HG03457 (cell line): ENCODE measurements at regions not wholly inside any gene's neighbourhood (a gene's known extent, or its start where the extent isn't known, plus 50 kb on each side); places are given as distances from the start of the nearest gene placed in this dataset.
"Not testable (repeated sequence)": the region's sequence is repeated elsewhere in the genome, so short reads cannot be mapped to it uniquely, and the experiment has no call there.

ENCODE experiments used
- ATAC-seq: cut with Tn5 transposase; IDR thresholded peaks from one replicate; pipeline ENCODE4 v1.9.1; 2021; ENCODE audit warnings: moderate number of reproducible peaks; ENCODE audit not compliant: unreplicated experiment

- no peak for ATAC-seq
Observed at GRCh38 chr18:41899535-41899934, 55.5 kb upstream of the PIK3C3 start.

GRCh38 chr18:41893432-41893831 lies 61.6 kb upstream of the PIK3C3 start:
- ATAC-seq, result no peak

- no peak for ATAC-seq
Observed at GRCh38 chr18:41887100-41887499, 67.9 kb upstream of the PIK3C3 start.

- ATAC-seq, result no peak
Observed at GRCh38 chr18:41886126-41886807, 68.8 kb upstream of the PIK3C3 start.

- ATAC-seq, result no peak
Observed at GRCh38 chr18:41881285-41881684, 73.7 kb upstream of the PIK3C3 start.

- no peak for ATAC-seq
Observed at GRCh38 chr18:41879256-41879655, 75.8 kb upstream of the PIK3C3 start.

- ATAC-seq, result no peak
Observed at GRCh38 chr18:41875094-41875780, 79.8 kb upstream of the PIK3C3 start.

- no peak for ATAC-seq
Observed at GRCh38 chr18:41873730-41874129, 81.3 kb upstream of the PIK3C3 start.

GRCh38 chr18:41872206-41872605 lies 82.8 kb upstream of the PIK3C3 start:
- ATAC-seq, result no peak

- no peak for ATAC-seq
Observed at GRCh38 chr18:41871229-41872000, 83.6 kb upstream of the PIK3C3 start.

- ATAC-seq, result no peak
Observed at GRCh38 chr18:41870817-41871216, 84.2 kb upstream of the PIK3C3 start.

GRCh38 chr18:41870191-41870590 lies 84.8 kb upstream of the PIK3C3 start:
- no peak for ATAC-seq

- ATAC-seq, result not testable (repeated sequence)
Observed at GRCh38 chr18:41865796-41866195, 89.2 kb upstream of the PIK3C3 start.

- ATAC-seq, result no peak
Observed at GRCh38 chr18:41864216-41864615, 90.8 kb upstream of the PIK3C3 start.

GRCh38 chr18:41862921-41863320 lies 92.1 kb upstream of the PIK3C3 start:
- ATAC-seq, result no peak

GRCh38 chr18:41860987-41861386 lies 94.0 kb upstream of the PIK3C3 start:
- no peak for ATAC-seq

- no peak for ATAC-seq
Observed at GRCh38 chr18:41858761-41859555, 96.1 kb upstream of the PIK3C3 start.

- no peak for ATAC-seq
Observed at GRCh38 chr18:41853280-41853679, 101.8 kb upstream of the PIK3C3 start.

- ATAC-seq, result no peak
Observed at GRCh38 chr18:41850781-41851180, 104.3 kb upstream of the PIK3C3 start.

- no peak for ATAC-seq
Observed at GRCh38 chr18:41849632-41850031, 105.4 kb upstream of the PIK3C3 start.

GRCh38 chr18:41845563-41845962 lies 109.5 kb upstream of the PIK3C3 start:
- ATAC-seq, result no peak
